NCI-H82 treated with DMSO at 0.1 percent for 48 hours (cell line): ENCODE measurements at regions not wholly inside any gene's neighbourhood (a gene's known extent, or its start where the extent isn't known, plus 50 kb on each side); places are given as distances from the start of the nearest gene placed in this dataset.

Experiments
- DNase-seq: peaks from one replicate; lab custom pipeline; 2025; ENCODE audit not compliant: unreplicated experiment; lab: John Stamatoyannopoulos, UW

- DNase-seq = no peak
Observed at GRCh38 chr11:128196235-128196634, 391.1 kb downstream of the ETS1 start.

GRCh38 chr11:128195756-128196155, 391.6 kb downstream of the ETS1 start:
- no peak for DNase-seq

DNA sequence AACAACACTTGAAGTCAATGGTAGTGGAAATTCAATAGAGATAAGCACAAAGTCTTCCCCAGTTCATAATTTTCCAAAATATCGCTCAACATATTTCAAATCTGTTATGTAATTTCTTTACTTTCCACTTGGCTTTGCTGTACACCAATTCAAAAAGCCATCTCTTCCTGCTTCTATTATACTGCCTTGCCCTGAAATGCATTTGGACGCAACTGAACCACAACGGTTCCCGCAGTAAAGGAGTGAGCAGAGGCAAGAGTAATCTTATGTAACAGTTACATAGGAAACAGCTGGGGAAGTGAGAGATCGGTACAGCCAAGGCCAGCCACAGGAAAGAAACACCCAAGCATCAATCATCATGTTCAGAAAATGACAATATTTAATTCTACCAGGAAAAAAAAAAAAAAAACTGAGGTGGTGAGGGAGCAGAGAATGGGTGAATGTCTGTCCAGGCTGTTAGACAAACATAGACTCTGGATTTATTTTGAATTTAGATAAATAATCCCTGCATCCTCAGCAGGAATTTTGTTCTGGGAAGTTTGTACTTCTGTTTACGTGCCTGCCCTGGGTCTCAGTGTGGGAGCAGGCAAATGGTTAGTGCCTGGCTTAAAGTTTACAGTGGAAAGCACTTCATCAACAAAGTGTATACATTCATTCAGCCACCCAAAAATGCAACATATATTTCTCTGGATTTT, 392.2 kb downstream of the ETS1 start:
- DNase-seq = no peak

- no peak for DNase-seq
Observed at GRCh38 chr11:128194216-128194615, 393.1 kb downstream of the ETS1 start.

- no peak for DNase-seq
Observed at GRCh38 chr11:128193615-128194014, 393.7 kb downstream of the ETS1 start.

- DNase-seq = no peak
Observed at GRCh38 chr11:128190312-128190711, 397.0 kb downstream of the ETS1 start.

DNA sequence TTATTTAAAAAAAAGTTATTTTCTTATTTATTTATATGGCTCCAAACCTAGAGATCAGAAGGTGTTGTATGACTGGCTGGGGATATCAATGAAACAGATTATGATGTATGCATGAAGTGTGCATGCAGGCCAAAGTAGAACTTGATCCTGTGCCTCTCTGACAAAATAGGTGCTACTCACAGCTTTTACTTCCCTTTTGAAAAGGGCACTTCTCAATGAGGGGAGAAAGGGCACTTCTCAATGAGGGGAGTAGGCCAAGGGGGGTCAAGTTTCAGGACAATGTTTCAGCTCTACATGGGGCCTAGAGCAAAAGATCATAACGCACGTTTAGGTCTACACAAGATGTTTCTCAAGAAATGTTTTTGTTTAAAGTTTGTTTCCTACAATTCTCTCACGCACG, 397.5 kb downstream of the ETS1 start:
- no peak for DNase-seq

GRCh38 chr11:128188346-128189004, 398.9 kb downstream of the ETS1 start:
- DNase-seq = no peak

GRCh38 chr11:128187835-128188234, 399.5 kb downstream of the ETS1 start:
- DNase-seq = no peak

- DNase-seq = no peak
Observed at GRCh38 chr11:128187377-128187776, 400.0 kb downstream of the ETS1 start.

DNA sequence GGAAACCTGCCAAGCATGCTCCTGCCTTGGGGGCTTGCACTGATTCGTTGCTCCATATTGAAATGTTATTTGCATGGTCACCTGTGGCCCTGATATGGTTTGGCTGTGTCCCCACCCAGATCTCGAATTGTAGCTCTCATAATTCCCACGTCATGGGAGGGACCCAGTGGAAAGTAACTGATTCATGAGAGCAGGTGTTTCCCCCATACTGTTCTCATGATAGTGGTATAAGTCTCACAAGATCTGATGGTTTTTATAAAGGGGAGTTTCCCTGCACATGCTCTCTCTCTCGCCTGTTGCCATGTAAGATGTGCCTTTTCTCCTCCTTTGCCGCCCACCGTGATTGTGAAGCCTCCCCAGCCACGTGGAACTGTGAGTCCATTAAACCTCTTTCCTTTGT, 402.4 kb downstream of the ETS1 start:
- no peak for DNase-seq

DNA sequence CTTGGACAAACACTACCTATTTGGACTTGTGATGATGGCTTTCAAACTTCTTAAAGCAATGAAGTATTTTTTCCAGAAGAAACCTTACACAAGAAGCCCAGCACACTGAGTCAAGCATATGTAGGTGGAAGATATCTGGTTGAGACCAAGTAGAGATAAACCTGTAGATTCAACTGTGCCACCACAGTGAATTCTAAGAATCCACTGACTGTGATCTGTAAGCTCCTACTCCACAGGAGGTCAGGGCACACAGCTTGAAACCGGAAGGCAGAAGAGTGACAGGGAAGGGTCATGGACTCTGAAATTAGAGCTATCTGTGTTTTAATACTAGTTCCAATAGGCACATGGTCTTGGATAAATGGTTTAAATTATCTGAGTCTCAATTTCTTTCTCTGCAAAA, 404.5 kb downstream of the ETS1 start:
- DNase-seq = no peak

DNA sequence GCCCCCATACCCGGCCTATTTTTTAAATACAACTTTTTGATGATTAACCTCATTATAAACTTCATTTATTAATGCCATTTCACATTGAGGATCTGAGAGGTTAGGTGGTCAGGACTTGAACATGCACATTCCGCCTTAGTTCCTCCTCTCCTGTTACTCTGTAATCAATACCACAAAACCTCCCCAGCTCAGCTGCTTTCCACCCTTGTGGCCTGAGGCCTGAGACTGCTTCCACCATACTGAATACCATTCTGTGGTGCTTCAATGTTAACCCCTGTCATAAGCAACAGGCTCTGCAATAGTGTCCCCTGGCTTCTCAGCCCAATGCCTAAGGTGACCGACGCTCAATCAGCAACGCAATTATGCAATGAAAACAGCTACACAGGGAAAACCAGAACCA, 405.4 kb downstream of the ETS1 start:
- no peak for DNase-seq

DNA sequence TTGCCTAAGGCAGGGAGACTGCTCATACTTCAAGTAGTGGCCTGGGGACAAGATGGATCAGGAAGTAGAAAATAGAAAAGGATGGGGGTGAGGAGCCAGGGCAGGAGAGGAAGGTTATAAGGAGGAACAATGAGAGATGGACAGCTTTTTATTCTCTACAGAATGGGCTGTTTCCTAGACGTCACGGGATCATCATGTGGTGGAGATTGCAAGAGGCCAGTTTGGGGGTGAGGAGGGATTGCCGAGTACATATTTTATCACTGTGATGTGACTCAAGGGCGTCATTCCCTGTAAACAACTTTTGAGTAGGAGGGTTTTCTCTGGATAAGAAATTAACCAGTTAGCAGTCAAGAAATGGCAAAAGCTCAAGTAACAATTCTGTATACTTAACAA, 406.3 kb downstream of the ETS1 start:
- no peak for DNase-seq

DNA sequence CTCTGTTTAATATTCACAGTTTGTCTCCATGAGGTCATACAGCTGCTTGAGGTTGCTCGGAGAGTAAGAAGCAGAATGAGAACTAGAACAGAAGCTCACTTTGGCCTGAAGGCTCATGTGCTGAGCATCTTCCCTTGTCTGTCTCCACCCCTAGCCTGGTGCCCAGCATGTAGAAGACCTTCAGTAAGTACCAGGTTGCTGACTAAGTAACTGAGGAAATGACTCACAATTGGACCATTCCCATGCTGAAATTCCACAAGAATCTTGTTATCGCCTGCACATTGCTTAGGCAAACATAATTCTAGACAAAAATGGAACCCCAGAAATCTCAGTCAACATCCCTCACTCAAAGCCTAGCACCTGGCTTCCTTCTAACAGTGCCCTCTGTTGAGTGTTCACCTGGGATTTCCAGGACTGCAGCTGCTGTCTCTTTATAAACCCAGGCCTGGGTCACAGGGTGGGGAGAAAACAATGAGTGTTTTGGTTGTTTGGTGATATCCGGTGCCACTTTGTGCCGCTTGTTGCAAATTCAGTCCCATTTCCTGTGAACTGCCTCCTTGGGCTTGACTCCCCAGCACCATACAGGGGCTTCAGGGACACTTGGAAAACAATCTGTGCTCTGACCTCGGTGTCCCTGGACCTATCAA, 406.8 kb downstream of the ETS1 start:
- no peak for DNase-seq

GRCh38 chr11:128179512-128179911, 407.8 kb downstream of the ETS1 start:
- no peak for DNase-seq

DNA sequence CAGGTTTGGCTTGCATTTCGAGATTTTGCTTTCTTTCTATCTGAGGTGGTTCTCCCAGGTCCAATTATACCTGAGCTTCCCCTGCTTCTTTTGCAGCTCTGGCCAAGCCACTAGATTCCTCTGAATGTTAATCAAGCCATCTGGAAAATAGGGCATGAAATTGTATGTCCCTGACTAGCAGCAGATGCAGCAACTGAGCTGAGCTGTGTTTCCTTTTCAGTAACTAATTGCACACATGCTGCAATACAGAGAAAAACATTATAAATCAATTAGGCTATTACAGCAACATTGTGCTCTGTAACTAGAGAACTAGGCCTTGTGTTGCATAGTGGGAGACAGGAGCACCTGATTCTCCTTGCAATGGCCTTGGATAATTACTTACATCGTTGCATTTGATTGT, 408.3 kb downstream of the ETS1 start:
- no peak for DNase-seq

- peak; percentile 0 for DNase-seq
Observed at GRCh38 chr11:128174465-128175291, 412.7 kb downstream of the ETS1 start.

DNA sequence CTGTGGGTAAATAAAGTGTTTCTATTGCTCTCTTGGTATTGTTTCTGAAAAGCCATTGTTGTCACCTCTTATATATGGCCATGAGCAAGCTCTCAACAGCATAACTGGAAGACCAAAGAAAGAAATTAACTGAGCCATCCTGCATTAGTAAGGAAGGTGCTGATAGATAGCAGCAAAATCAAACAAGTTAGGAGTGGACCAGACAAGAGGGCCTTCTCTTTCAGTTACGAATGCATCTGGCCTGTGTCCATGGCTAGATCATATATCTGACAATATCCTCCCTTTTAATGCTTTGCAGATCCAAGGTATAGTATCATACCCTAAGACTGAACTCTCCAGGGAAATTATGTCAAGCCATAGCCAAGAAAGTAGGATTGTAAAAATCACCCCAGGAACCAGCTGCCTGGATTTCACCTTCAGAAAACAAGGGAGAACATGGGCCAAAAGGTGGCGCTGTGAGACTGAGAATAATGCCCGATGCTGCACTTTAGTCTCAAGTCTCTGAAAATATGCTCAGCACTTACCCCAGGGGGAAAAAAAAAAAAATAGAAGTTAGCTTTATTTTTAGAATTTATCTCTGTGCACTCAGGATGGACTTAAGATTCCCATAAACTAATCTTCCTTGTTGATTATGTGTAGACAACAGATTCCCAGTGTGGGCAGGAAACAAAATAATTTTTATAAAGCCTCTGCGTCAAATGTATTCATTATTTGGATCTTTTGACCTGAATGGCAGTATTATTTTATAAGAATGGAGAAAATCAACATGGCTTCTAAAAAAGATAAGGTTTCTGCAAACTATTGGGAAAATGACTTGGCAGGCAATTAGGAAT, 415.1 kb downstream of the ETS1 start:
- peak; percentile 18 for DNase-seq

GRCh38 chr11:128171506-128171905, 415.9 kb downstream of the ETS1 start:
- no peak for DNase-seq

- DNase-seq = no peak
Observed at GRCh38 chr11:128165572-128165971, 421.8 kb downstream of the ETS1 start.
